ENCODE measurements at regions not wholly inside any gene's neighbourhood (a gene's known extent, or its start where the extent isn't known, plus 50 kb on each side); places are given as distances from the start of the nearest gene placed in this dataset.

DNA sequence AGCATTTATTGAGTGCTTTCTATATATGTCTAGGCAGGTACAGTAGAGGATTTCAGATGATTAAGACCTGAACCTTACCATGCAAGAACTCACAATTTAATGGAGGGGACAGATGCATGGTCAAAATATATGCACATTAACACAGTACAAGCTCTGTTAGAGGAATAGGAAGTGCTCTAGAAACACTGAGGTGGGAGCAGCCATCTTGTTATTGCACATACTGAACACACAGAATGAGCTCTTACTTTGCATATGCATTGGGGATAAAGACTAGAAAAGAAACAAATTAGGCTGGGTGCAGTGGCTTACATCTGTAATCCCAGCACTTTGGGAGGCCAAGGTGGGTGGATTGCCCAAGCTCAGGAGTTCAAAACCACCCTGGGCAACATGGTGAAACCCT lies 438.3 kb downstream of the UTRN start (continued):
- TF ChIP-seq ZNF446 (CRISPR knock-in tag; IDR thresholded peaks at IDR 0.05): no peak
- no peak for TF ChIP-seq ZNF431 (CRISPR knock-in tag; IDR thresholded peaks at IDR 0.05; ENCODE audit: borderline replicate concordance, low read depth)
- no peak for TF ChIP-seq RFX3 (CRISPR knock-in tag; IDR thresholded peaks at IDR 0.05)
- TF ChIP-seq ZFX (CRISPR knock-in tag; IDR thresholded peaks at IDR 0.05; ENCODE audit: low read depth): no peak
- no peak for TF ChIP-seq ZKSCAN8 (CRISPR knock-in tag; IDR thresholded peaks at IDR 0.05; ENCODE audit: borderline replicate concordance)
- no peak for TF ChIP-seq THAP11 (CRISPR knock-in tag; IDR thresholded peaks at IDR 0.05)
- TF ChIP-seq KMT2A (CRISPR knock-in tag; IDR thresholded peaks at IDR 0.05): no peak

DNA sequence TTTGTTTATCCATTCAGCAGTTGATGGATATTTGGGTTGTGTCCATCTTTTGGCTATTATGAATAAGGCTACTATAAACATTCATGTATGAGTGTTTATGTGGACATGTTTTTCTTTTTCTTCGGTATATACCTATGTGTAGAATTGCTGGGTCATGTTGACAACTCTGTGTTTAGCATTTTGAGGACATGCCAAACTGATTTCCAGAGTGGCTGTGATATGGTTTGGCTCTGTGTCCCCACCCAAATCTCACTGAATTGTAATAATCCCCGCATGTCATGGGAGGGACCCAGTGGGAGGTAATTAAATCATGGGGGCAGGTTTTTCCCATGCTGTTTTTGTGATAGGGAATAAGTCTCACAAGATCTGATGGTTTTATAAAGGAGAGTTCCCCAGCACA lies 439.7 kb downstream of the UTRN start:
- no peak overlapping the region for H3K27ac ChIP-seq (ENCODE audit: extremely low read length, insufficient read depth, low read length)
- intact Hi-C loops (cut with micrococcal nuclease; ENCODE audit: unreplicated experiment) (no loop called here), in situ Hi-C loops (cut with HindIII; ENCODE audit: extremely low pct_ligation_motif_present, low pct_unique_long_range_greater_than_20kb) (no loop called here)
- WGBS (ENCODE audit: low lambda C conversion rate): 97% methylated on average over 2 of the region's 2 CpGs
- ChIA-PET POLR2A (no interaction called here), CTCF (ENCODE audit: low intra/inter-chr PET ratio, low total read pairs) (no interaction called here)
- H3K9me3 ChIP-seq (ENCODE audit: low read length): no peaks in the 10 kb centered on the region
- FAIRE-seq (no peak), ATAC-seq (no peak), DNase-seq (ENCODE audit: low spot score) (no peak)
- no peak overlapping the region for H3K4me2 ChIP-seq (ENCODE audit: low read depth, low read length)
- no TSS peak for BruUV-seq (replicated peaks)
- TF ChIP-seq TGIF2 (CRISPR knock-in tag; IDR thresholded peaks at IDR 0.05): no peak
- no peaks in the 10 kb centered on the region for H4K20me1 ChIP-seq (ENCODE audit: insufficient read depth, low read length)
- H3K36me3 ChIP-seq (replicated peaks in 1 of 2; ENCODE audit: control insufficient read depth in 1 of 2, insufficient read depth in 2 of 2, low read length in 2 of 2): peaks cover 14 to 32% of the 10 kb centered on the region in 2 experiments; a peak in 4 of 5 replicates
- H3K4me3 ChIP-seq (replicated peaks in 1 of 3; ENCODE audit: insufficient read depth in 1 of 3, low read depth in 2 of 3, low read length in 3 of 3): no peak overlapping the region
- H3K79me2 ChIP-seq (ENCODE audit: insufficient read depth, low read length): no peaks in the 10 kb centered on the region
- H2AFZ ChIP-seq (ENCODE audit: low read length): no peak overlapping the region
- no peaks in the 10 kb centered on the region for H3K4me1 ChIP-seq (ENCODE audit: insufficient read depth, low read length)
- no peaks in the 10 kb centered on the region for H3K27me3 ChIP-seq (ENCODE audit: control insufficient read depth in 1 of 2, insufficient read depth in 2 of 2, low read length in 2 of 2)
- no peak overlapping the region for H3K9ac ChIP-seq (ENCODE audit: insufficient read depth, low read depth, low read length)

Data from HepG2 (cell line).